Peyer's patch (tissue), 4 donors: ENCODE measurements at regions not wholly inside any gene's neighbourhood (a gene's known extent, or its start where the extent isn't known, plus 50 kb on each side); places are given as distances from the start of the nearest gene placed in this dataset.

Source experiments
- CTCF ChIP-seq, 6 experiments: fragments of 450-650 bp in 4 of 6; fragments of 200-600 bp in 2 of 6; sonication (generic) in 1 of 6; IDR thresholded peaks; one replicate each; pipeline ENCODE4 v1.5.1; 2017 to 2019; ENCODE audit warnings: antibody characterized with exemption in 6 of 6, mild to moderate bottlenecking in 3 of 6, moderate library complexity in 1 of 6
- POLR2A ChIP-seq, 2 donors: fragments of 450-650 bp; IDR thresholded peaks; one replicate each; pipeline ENCODE4 v1.5.1; 2017; ENCODE audit warnings: antibody characterized with exemption in 2 of 2, mild to moderate bottlenecking in 2 of 2, moderate library complexity in 2 of 2

- no peak for TF ChIP-seq CTCF (IDR thresholded peaks at IDR 0.05)
- no peak for TF ChIP-seq POLR2A (IDR thresholded peaks at IDR 0.05)
Measured at GRCh38 chr12:105622846-105623736, 292.6 kb downstream of the C12orf75 start.
